H9 (cell line): ENCODE measurements at regions not wholly inside any gene's neighbourhood (a gene's known extent, or its start where the extent isn't known, plus 50 kb on each side); places are given as distances from the start of the nearest gene placed in this dataset.

Experiments
- DNase-seq: peaks from one replicate; pipeline ENCODE4 v3.0.0-alpha.2; 2017
- H2AFZ ChIP-seq: one replicate; pipeline ENCODE4 v1.6.1; 2013; ENCODE audit warnings: mild to moderate bottlenecking, low read length, control low read depth, moderate library complexity
- H2AK5ac ChIP-seq: 2 replicates; pipeline ENCODE4 v1.6.1; 2013; ENCODE audit warnings: low read length, control low read depth, mixed read lengths; ENCODE audit not compliant: insufficient read length
- H2BK120ac ChIP-seq: one replicate; pipeline ENCODE4 v1.6.1; 2013; ENCODE audit warnings: low read depth, mild to moderate bottlenecking, low read length, control low read depth, inconsistent platforms; ENCODE audit not compliant: poor library complexity, severe bottlenecking
- H2BK12ac ChIP-seq: 2 replicates; pipeline ENCODE4 v1.6.1; 2013; ENCODE audit warnings: low read length, control low read depth, mixed read lengths, low read depth; ENCODE audit not compliant: insufficient read length
- H2BK15ac ChIP-seq: 2 replicates; pipeline ENCODE4 v1.6.1; 2013; ENCODE audit warnings: low read depth, low read length, control low read depth
- H2BK20ac ChIP-seq: one replicate; pipeline ENCODE4 v1.6.1; 2013; ENCODE audit warnings: low read depth, mild to moderate bottlenecking, low read length, control low read depth, inconsistent platforms; ENCODE audit not compliant: poor library complexity, severe bottlenecking
- H2BK5ac ChIP-seq: 2 replicates; pipeline ENCODE4 v1.6.1; 2013; ENCODE audit warnings: low read length, control low read depth, mixed read lengths; ENCODE audit not compliant: insufficient read length
- H3K14ac ChIP-seq: 2 replicates; pipeline ENCODE4 v1.6.1; 2013; ENCODE audit warnings: low read length, control low read depth; ENCODE audit not compliant: insufficient read depth
- H3K18ac ChIP-seq: 2 replicates; pipeline ENCODE4 v1.6.1; 2013; ENCODE audit warnings: low read depth, mild to moderate bottlenecking, mixed read lengths, low read length, control low read depth; ENCODE audit not compliant: insufficient read length
- H3K23ac ChIP-seq: 2 replicates; pipeline ENCODE4 v1.6.1; 2013; ENCODE audit warnings: low read length, control low read depth, mixed read lengths, low read depth; ENCODE audit not compliant: insufficient read length
- H3K23me2 ChIP-seq: 2 replicates; pipeline ENCODE4 v1.6.1; 2013; ENCODE audit warnings: low read depth, mild to moderate bottlenecking, mixed read lengths, low read length, control low read depth; ENCODE audit not compliant: insufficient read length, poor library complexity, severe bottlenecking
- H3K27ac ChIP-seq: 2 replicates; pipeline ENCODE4 v1.5.1; 2013; ENCODE audit warnings: low read length, control low read depth, mixed read lengths, low read depth; ENCODE audit not compliant: insufficient read length
- H3K27me3 ChIP-seq: 2 replicates; pipeline ENCODE4 v1.6.1; 2013; ENCODE audit warnings: low read length, control low read depth, inconsistent platforms; ENCODE audit not compliant: insufficient read depth
- H3K4ac ChIP-seq: 2 replicates; pipeline ENCODE4 v1.6.1; 2013; ENCODE audit warnings: low read depth, mild to moderate bottlenecking, control low read depth, inconsistent platforms, low read length, moderate library complexity
- H3K4me1 ChIP-seq: 2 replicates; pipeline ENCODE4 v1.6.1; 2013; ENCODE audit warnings: low read length, control low read depth, inconsistent platforms; ENCODE audit not compliant: insufficient read depth
- H3K4me2 ChIP-seq: 2 replicates; pipeline ENCODE4 v1.6.1; 2013; ENCODE audit warnings: low read length, control low read depth, mixed read lengths; ENCODE audit not compliant: insufficient read length, insufficient read depth
- H3K56ac ChIP-seq: 2 replicates; pipeline ENCODE4 v1.6.1; 2013; ENCODE audit warnings: low read depth, mild to moderate bottlenecking, mixed read lengths, low read length, control low read depth; ENCODE audit not compliant: insufficient read length
- H3K79me1 ChIP-seq: 2 replicates; pipeline ENCODE4 v1.6.1; 2013; ENCODE audit warnings: low read depth, mild to moderate bottlenecking, moderate library complexity, low read length, control low read depth, inconsistent platforms; ENCODE audit not compliant: insufficient read depth, poor library complexity, severe bottlenecking
- H3K79me2 ChIP-seq: 2 replicates; pipeline ENCODE4 v1.6.1; 2013; ENCODE audit warnings: low read length, control low read depth, inconsistent platforms; ENCODE audit not compliant: insufficient read depth
- H3K9ac ChIP-seq: 2 replicates; pipeline ENCODE4 v1.6.1; 2013; ENCODE audit warnings: low read length, control low read depth, mixed read lengths; ENCODE audit not compliant: insufficient read length; ENCODE audit errors: extremely low read depth
- H3K9me3 ChIP-seq: one replicate; pipeline ENCODE4 v1.6.1; 2013; ENCODE audit warnings: low read depth, low read length, inconsistent platforms; ENCODE audit not compliant: control insufficient read depth
- H3T11ph ChIP-seq: one replicate; pipeline ENCODE4 v1.6.1; 2013; ENCODE audit warnings: mild to moderate bottlenecking, low read length, control low read depth, inconsistent platforms
- H4K20me1 ChIP-seq: one replicate; pipeline ENCODE4 v1.6.1; 2013; ENCODE audit not compliant: control insufficient read depth, insufficient read length, insufficient read depth
- H4K5ac ChIP-seq: 2 replicates; pipeline ENCODE4 v1.6.1; 2013; ENCODE audit warnings: low read depth, mild to moderate bottlenecking, mixed read lengths, low read length, control low read depth; ENCODE audit not compliant: insufficient read length
- H4K8ac ChIP-seq: replicated peaks from 2 replicates; pipeline ENCODE4 v1.6.1; 2013; ENCODE audit warnings: low read length, control low read depth, mixed read lengths, low read depth; ENCODE audit not compliant: insufficient read length
- H4K91ac ChIP-seq: 2 replicates; pipeline ENCODE4 v1.6.1; 2013; ENCODE audit warnings: low read depth, mild to moderate bottlenecking, moderate library complexity, mixed read lengths, low read length, control low read depth; ENCODE audit not compliant: insufficient read length
- H3K27ac Mint-ChIP-seq, 3 experiments: 2 replicates in 2 of 3; 3 replicates in 1 of 3; pipeline ENCODE4 v1.8.0; 2020 to 2021; ENCODE audit warnings: mixed read lengths in 3 of 3, mild to moderate bottlenecking in 1 of 3, moderate library complexity in 1 of 3
- H3K27me3 Mint-ChIP-seq: 2 replicates; pipeline ENCODE4 v1.8.0; 2021; ENCODE audit warnings: low read depth, mild to moderate bottlenecking, moderate library complexity, mixed read lengths
- H3K36me3 Mint-ChIP-seq, 3 experiments: 2 replicates in 2 of 3; 3 replicates in 1 of 3; pipeline ENCODE4 v1.8.0; 2020 to 2021; ENCODE audit warnings: low read depth in 3 of 3, mixed read lengths in 3 of 3; ENCODE audit not compliant: insufficient read depth in 1 of 3
- H3K4me1 Mint-ChIP-seq, 2 experiments: 2 replicates each; pipeline ENCODE4 v1.8.0; 2020; ENCODE audit warnings: mixed read lengths in 2 of 2
- H3K4me3 Mint-ChIP-seq, 2 experiments: 2 replicates in 1 of 2; 3 replicates in 1 of 2; pipeline ENCODE4 v1.8.0; 2020 to 2021; ENCODE audit warnings: mild to moderate bottlenecking in 2 of 2, mixed read lengths in 2 of 2, moderate library complexity in 1 of 2
- H3K9me3 Mint-ChIP-seq, 2 experiments: 2 replicates in 1 of 2; 3 replicates in 1 of 2; pipeline ENCODE4 v1.8.0; 2020; ENCODE audit warnings: mild to moderate bottlenecking in 2 of 2, mixed read lengths in 2 of 2, moderate library complexity in 1 of 2
- WGBS: extraction: QIAGEN DNeasy Blood & Tissue Kit; methylation state at CpG from one replicate; pipeline ENCODE4 v1.1.7; 2013; ENCODE audit warnings: missing lambda C conversion rate, low lambda C conversion rate, mixed read lengths; ENCODE audit not compliant: insufficient read length; ENCODE audit errors: extremely low coverage; 5-methylcytosine and 5-hydroxymethylcytosine counted together
- TF ChIP-seq, protein P1 (sequence below): fragments of 200-600 bp; sonication (generic); conservative IDR thresholded peaks from 3 replicates; pipeline ENCODE4 v1.8.0; 2021; ENCODE audit warnings: antibody characterized with exemption, mild to moderate bottlenecking

DNA sequence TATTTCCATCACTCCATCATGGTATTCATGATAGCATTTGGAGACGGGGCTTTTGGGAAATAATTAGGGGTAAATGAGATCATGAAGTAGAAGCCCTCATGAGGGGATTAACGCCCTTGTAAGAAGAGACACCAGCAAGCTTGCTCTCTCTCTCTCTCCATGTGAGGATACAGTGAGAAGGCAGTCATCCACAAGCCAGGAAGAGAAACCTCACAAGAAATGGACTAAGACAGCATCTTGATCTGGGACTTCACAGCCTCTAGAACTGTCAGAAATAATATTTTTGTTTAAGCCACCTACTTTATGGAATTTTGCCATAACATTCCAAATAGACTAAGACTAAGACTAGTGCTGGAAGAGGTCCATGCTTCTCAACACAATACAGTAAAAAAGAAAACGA is 464.6 kb upstream of the GCFC2 start:
- no peak overlapping the region for H4K91ac ChIP-seq
- DNase-seq, result no peak
- H3K23me2 ChIP-seq, result no peaks in the 10 kb centered on the region
- no peaks in the 10 kb centered on the region for H4K20me1 ChIP-seq
- H3K27me3 ChIP-seq, result no peaks in the 10 kb centered on the region
- no peak overlapping the region for H3K4me3 Mint-ChIP-seq
- no peaks in the 10 kb centered on the region for H3K4me1 ChIP-seq
- no peak overlapping the region for H2AFZ ChIP-seq
- no peaks in the 10 kb centered on the region for H3K27me3 Mint-ChIP-seq
- H3K4me2 ChIP-seq, result no peak overlapping the region
- H2BK5ac ChIP-seq, result no peak overlapping the region
- H3K18ac ChIP-seq, result no peak overlapping the region
- peaks cover 28 to 70% (median 35%) of the 10 kb centered on the region in 3 experiments for H3K36me3 Mint-ChIP-seq
- H3K9ac ChIP-seq, result no peak overlapping the region
- H3K23ac ChIP-seq, result no peak overlapping the region
- H3K56ac ChIP-seq, result no peak overlapping the region
- no peaks in the 10 kb centered on the region for H3K79me2 ChIP-seq
- no peak overlapping the region for H2AK5ac ChIP-seq
- H3K4me1 Mint-ChIP-seq, result no peaks in the 10 kb centered on the region
- no peaks in the 10 kb centered on the region for H3K79me1 ChIP-seq
- WGBS, result no CpG with 5 or more reads among the region's 3 CpGs
- H2BK20ac ChIP-seq, result no peak overlapping the region
- no peak overlapping the region for H4K8ac ChIP-seq
- H2BK15ac ChIP-seq, result no peak overlapping the region
- H3K14ac ChIP-seq, result no peak overlapping the region
- peaks cover 7% of the 10 kb centered on the region for H3K9me3 ChIP-seq
- no peak overlapping the region for H2BK120ac ChIP-seq
- H3K27ac Mint-ChIP-seq, result no peak overlapping the region
- H3K4ac ChIP-seq, result no peak overlapping the region
- no peak overlapping the region for H3K27ac ChIP-seq
- peaks cover 54 to 68% of the 10 kb centered on the region in 2 experiments for H3K9me3 Mint-ChIP-seq
- H2BK12ac ChIP-seq, result no peak overlapping the region
- no peak overlapping the region for H3T11ph ChIP-seq
- TF ChIP-seq, protein P1, sequence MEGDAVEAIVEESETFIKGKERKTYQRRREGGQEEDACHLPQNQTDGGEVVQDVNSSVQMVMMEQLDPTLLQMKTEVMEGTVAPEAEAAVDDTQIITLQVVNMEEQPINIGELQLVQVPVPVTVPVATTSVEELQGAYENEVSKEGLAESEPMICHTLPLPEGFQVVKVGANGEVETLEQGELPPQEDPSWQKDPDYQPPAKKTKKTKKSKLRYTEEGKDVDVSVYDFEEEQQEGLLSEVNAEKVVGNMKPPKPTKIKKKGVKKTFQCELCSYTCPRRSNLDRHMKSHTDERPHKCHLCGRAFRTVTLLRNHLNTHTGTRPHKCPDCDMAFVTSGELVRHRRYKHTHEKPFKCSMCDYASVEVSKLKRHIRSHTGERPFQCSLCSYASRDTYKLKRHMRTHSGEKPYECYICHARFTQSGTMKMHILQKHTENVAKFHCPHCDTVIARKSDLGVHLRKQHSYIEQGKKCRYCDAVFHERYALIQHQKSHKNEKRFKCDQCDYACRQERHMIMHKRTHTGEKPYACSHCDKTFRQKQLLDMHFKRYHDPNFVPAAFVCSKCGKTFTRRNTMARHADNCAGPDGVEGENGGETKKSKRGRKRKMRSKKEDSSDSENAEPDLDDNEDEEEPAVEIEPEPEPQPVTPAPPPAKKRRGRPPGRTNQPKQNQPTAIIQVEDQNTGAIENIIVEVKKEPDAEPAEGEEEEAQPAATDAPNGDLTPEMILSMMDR, result no peak
- no peak overlapping the region for H4K5ac ChIP-seq
